ENCODE measurements at regions not wholly inside any gene's neighbourhood (a gene's known extent, or its start where the extent isn't known, plus 50 kb on each side); places are given as distances from the start of the nearest gene placed in this dataset.

DNA sequence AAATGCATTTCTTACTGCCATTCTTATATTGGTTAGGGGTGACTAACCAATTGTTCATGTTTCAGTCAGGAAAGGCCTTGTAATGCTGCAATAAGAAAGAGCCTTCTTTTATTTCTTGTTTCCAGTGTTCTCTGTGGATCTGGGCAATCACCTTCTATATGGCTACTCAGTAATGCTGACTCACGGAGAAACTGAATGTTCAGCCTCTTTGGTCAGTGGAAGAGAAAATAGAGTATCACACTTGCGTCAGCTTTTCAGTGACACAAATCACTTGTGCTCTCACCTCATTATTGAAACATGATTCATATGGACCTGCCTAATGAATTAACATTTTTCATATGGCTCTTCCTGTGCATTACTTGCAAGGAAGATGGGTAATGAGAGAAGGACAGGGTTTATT, 243.9 kb upstream of the POT1 start:
- ATAC-seq (no peak), DNase-seq (ENCODE audit: low spot score) (no peak)

DNA sequence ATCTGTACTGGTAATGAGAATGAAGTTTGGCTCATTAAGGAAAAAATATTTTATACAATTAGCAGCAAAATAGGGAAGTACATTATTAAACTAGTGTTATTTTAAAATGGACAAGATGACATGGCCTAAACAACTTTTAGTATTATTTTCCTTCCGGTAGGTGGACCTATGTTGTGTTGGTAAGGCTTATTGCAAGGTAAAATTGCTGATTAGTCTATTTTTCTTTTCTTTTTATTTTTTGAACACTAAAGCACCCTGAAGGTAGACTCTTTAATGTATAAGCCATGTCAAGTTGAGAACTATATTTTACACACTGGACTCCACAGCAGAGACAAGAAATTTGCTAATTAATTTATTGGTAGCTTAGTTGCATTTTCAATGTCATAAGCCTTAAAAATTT, 239.5 kb upstream of the POT1 start:
- ATAC-seq (no peak), DNase-seq (ENCODE audit: low spot score) (no peak)

DNA sequence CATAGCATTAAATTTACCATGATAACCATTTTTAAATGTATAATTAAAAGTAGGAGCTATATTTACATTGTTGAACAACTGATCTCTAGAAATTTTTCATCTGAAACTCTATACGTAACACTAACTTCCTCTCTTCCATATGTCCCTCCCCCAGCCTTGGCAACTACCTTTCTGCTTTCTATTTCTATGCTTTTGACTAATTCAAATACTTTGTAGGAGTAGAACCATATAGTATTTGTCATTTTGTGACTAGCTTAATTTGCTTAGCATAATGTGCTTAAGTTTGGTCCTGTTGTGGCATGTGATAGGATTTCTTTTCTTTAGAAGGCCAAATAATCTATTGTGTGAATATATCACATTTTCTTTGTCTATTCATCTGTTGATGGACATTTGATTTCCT, 225.3 kb upstream of the POT1 start:
- ATAC-seq, result no peak
- no peak for DNase-seq (ENCODE audit: low spot score)

DNA sequence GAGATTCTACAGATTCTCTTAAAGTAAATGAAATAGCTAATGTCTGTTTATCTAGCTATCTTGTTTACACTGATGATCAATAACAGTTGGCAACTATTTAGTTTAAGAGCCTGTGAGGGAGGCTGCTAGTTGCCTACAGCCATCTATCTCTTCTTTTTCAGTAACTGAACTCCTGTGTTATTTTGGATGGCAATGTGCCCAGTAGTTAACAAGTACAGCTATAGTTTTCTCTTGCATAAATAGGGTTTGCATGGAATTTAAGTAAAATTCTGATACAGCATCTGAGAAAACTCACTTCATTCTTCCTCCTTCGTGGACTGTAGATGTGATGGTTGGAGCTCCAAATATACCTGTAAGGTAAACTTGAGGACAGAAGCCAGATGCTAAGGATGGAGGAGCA, 219.5 kb upstream of the POT1 start:
- DNase-seq (ENCODE audit: low spot score), result no peak
- ATAC-seq, result no peak

DNA sequence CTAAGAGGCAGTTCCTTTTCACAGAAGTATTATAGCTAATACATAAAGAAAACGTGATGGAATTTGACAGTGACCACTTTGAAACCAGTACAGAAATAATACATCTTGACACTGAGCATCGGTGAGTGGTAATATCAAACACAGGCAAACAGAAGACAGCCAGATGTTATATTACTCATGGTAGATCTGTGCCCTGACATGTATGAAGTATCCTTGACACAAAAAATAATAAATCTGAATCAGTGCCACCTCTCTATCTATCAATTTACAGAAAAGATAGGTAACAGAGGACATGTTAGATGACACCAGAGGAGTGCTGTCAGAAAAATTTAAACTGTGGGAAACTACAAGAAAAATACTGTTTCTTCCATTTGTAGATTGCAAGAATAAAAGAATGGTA, 217.4 kb upstream of the POT1 start:
- DNase-seq (ENCODE audit: low spot score) (no peak), ATAC-seq (no peak)

DNA sequence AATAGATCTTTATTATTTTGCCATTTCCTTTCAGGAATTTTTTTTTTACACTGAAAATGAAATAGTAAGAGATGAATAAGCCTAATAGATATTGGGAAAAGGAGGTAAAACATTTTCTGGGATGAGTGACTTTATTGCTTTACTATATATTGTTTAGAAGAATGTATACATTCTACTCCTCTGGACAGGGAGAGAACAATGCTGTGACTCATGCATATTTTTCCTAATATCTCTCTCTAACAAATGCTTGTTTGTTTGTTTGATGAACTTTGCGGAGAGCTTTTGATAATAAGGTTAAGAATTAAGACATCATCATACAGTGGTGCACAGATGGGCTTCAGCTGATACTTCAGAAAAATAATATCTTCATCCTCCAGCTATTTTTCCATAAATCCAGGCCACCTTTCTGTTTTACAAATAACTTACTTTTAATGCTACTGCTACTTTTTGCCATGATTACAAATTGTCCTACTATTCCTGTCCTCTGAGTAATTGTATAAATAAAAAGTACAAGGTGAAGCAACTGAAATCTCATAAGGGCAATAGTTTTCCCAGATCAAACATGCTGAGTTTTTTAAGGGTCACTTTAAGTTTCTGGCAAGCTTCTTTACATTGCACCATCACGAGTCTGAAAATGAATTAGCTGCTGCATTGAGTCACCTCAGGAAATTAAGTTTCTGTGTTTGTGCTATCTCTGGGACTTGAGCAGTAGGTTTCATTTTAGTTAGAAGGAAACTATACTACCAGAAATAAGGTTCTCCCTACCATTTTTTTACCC, 207.3 kb upstream of the POT1 start:
- ATAC-seq (no peak), DNase-seq (ENCODE audit: low spot score) (no peak)

DNA sequence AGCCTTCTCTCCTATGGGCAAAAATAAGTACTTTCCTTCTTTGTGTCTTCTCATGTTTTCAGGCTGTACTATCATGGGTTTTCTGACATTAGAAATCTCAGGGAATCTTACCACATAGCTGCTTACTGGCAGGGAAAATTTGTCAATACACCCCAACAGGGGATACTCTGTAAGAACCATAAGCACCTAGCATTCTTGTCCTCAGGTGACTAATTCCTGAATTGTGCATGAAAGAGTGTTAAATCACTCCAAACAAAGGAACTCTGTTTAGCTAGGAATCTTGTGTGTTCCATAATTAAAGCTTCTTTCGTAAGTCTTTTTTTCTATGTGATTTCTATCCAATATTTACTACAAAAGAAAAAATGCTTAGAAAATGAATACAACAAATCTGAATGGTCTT, 206.7 kb upstream of the POT1 start:
- DNase-seq (ENCODE audit: low spot score) (no peak), ATAC-seq (no peak)

DNA sequence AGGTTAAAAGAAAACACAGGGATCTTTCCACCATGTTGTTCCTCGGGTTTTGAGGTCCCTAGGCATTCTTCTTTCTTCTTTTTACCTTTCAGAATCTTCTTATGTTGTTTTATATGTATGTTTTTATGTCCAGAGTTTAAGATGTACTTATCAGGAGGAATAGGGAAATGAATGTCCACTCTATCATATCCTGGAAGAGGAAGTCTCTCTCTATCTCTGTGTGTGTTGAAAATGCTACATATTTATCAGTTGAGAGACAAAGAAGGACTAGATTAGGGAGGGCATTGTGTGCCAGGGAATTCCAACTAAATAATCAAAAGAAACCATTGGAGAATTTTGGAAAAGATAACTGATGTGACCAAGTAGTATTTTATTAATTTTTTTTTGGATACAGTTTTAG, 200.5 kb upstream of the POT1 start:
- DNase-seq (ENCODE audit: low spot score) (no peak), ATAC-seq (no peak)

DNA sequence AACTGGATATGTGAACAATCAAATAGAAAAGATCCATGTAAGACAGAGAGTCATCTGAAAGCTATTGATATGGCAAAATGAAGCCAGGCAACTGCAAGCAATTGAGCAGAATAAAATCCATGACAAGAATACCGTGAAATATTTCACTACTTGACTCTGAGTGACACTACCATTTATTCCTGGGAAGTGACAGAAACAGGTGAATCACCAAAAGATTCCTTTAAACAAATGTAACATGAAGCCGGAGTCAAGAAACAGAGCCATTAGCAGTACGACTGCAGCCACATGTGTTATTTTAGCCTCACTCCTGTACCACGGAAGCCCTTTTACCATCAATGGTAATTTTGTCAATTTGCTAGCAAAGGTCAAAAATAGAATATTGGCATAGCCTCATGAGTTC, 197.7 kb upstream of the POT1 start:
- ATAC-seq (no peak), DNase-seq (ENCODE audit: low spot score) (no peak)

DNA sequence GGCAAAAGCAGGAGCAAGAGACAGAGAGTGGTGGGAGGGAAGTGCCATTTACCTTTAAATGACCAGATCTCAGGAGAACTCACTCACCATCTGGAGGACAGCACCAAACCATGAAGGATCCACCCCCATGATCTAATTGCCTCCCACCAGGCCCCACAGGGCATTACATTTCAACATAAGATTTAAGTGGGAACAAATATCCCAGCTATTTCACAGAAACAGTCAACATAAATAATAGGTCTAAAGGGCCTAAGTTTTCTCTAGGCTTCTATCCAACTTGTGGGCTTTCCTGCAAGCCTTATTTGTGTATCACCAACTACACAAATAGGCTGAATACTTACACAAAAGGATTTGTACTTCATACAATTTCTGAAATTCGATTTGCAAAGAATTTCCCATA, 196.8 kb upstream of the POT1 start:
- ATAC-seq (no peak), DNase-seq (ENCODE audit: low spot score) (no peak)

DNA sequence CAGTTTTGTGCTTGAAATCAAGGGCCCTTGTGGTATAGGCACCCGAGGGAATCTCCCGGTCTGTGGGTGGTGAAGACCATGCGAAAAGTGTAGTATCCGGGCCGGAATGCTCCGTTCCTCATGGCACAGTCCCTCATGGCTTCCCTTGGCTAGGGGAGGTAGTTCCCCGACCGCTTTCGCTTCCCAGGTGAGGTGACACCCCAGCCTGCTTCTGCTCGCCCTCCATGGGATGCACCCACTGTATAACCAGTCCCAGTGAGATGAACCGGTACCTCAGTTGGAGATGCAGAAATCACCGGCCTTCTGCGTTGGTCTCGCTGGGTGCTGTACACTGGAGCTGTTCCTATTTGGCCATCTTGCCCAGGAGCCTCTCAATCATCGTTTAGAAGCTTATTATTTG, 195.7 kb upstream of the POT1 start:
- ATAC-seq (no peak), DNase-seq (ENCODE audit: low spot score) (no peak)

DNA sequence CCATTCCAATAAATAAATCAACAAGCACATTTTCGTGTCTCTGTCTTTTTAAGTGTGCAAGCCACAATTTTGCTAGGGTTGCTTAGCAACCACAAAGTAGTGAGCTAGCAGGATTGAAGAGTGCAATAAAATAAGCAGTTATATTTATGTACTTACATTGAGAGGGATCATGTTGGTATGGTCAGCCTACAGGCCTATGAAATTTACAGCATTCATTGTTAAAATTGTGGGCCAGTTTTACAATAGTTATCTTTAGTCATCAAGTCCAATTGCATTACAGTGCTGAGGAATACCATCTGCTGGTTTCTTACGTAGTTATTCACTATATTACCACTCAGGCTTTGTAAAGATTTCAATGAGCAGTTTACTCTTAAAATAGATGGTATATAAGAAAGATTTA, 192.5 kb upstream of the POT1 start:
- no peak for ATAC-seq
- no peak for DNase-seq (ENCODE audit: low spot score)

DNA sequence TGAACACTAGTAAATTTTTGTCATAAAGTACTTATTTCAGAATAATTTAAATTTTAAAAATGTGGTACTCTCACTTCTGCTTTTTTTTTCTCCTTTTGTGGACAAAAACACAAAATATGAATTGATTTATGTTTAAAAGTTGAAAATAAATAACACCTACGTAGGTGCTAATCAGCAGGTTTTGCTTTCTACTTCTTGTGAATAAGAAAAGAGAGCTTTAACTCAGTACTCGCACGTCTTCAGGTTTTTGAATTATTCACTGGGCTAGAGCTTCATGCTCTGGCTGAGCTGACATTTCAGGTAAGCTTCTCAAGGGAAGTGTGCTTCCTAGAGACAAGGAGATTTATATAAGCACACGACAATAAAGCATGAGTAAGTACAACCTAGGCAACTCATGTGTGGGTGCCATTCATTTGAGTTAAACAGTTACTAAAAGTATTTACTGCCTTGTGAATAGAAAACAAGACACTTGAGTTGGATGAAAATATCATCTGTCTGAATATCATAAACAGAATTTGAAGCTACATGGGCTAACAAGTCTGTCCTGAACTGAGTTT, 190.0 kb upstream of the POT1 start:
- no peak for DNase-seq (ENCODE audit: low spot score)
- no peak for ATAC-seq

DNA sequence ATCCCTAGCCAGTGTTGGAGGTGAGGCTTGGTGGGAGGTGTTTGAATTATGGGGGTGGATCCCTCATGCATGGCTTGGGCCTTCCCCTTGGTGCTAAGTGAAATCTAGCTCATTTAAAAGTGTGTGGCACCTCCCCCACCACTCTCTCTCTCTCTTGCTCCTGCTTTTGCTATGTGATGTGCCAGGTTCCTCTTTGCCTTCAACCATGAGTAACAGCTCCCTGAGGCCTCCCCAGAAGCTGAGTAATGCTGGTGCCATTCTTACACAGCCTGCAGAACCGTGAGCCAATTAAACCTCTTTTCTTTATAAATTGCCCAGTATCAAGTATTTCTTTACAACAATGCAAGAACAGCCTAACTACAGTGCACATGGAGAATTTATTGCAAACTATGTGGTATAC, 188.8 kb upstream of the POT1 start:
- no peak for ATAC-seq

DNA sequence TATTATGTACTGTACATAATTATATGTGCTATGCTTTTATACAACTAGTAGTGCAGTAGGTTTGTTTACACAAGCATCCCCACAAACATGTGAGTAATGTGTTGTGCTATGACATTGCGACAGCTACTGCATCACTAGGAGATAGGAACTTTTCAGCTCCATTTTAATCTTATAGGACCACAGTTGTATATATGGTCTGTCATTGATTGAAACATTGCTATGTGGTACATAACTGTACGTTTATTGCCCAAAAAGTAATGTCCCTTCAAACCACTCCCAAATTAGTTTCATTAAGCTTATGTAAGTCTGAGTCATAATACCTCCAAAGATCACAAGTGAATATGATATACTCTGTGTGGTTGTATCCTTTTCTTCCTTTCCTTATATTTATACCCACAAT, 183.2 kb upstream of the POT1 start:
- DNase-seq (ENCODE audit: low spot score) (no peak), ATAC-seq (no peak)

More for the DNA sequence above, 188.8 kb upstream of the POT1 start:
- DNase-seq (ENCODE audit: low spot score), result no peak

DNA sequence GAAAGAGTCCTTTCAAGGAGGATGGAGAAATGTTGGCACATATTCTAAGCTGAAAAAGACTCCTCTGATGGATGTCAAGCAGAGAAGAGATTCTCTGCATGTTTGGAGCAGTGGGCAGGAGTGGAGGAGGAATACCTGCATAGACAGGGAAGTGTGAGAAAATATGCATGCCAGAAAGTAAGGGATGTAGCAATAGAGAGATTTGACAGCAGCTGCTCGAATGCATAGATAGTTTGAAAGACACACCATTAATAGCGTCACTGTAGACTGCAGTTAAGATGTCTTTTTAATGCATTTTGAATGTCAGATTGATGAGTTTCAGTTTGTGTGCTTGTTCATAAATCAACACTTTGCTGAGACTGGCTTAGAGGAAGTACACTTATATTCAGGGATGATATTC, 169.9 kb upstream of the POT1 start:
- no peak for DNase-seq (ENCODE audit: low spot score)

DNA sequence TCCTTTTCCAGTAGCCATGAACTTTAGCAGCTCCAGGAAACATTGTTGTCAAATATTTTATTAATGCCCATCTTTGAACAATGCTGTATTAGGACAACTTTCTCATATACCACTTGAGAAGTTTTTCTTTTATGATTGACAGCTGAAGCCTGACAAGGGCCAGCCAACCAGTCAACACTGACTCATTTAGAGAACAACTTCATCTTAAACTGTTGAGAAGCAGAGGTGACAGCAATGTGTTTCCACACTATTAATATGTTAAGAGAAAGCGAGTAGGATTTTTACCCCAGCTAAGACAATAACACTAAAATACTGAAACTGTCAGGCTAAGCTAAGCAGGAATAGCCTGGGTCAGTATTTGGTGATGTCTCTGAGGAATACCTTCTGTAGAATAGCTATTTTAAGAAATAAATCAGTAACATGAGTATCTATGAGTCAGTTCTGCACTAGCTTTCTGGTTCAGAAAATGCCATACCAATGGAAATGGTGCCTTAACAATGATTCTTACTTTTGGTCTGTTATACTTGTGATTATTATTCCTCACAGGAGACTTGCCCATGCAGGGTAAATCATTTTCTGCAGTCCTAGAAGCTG, 168.8 kb upstream of the POT1 start:
- ATAC-seq (no peak), DNase-seq (ENCODE audit: low spot score) (no peak)

More for the DNA sequence above, 169.9 kb upstream of the POT1 start:
- no peak for ATAC-seq

DNA sequence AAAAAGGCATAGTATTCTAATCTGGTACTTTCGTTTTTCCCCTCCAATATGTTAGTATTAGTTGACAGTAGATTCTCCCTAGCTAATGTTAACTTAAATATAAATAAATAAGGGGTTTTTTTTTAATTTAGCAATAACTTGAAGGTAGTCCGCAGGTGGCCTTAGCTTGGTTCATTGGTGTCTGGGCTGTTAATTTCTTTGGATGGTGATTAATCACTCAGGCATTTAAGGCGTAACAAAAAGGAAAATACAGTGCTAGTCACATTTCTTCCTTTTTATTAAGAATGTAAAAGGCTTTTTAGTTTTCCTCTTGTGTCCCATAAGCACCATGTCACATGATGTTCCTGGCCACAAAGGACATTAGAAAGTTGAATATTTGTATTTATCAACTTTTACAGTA, 161.0 kb upstream of the POT1 start:
- no peak for ATAC-seq
- DNase-seq (ENCODE audit: low spot score), result no peak

DNA sequence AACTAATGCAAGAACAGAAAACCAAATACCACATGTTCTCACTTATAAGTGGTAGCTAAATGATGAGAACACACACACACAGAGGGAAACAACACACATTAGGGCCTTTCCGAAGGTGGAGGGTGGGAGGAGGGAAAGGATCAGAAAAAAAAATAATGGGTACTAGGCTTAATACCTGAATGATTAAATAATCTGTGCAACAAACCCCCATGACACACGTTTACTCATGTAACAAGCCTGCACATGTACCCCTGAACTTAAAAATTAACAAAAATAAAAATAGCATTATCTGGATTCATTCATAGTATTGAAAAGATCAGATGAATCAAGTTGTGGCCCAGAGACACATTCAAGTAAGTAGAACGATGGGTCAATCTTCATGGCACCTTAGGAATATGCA, 159.5 kb upstream of the POT1 start:
- ATAC-seq, result no peak
- no peak for DNase-seq (ENCODE audit: low spot score)

DNA sequence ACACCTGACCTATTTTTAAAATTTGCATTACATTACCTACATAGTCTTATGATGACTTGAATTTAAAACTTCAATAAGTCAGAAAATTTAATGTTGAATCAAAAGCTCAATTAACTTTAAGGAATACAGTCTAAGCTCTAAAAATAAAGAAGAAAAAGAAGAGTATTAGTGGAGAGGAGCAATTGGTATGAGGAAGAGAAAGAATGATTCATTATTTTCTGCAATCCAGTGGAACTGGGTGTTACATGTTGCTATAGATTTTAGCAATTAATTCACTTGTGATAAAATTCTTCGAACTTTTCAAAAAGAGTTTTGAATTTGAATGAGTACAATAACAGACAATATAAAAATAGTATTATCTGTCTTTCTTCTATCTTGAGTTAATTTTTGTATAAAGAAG, 158.9 kb upstream of the POT1 start:
- ATAC-seq (no peak), DNase-seq (ENCODE audit: low spot score) (no peak)

DNA sequence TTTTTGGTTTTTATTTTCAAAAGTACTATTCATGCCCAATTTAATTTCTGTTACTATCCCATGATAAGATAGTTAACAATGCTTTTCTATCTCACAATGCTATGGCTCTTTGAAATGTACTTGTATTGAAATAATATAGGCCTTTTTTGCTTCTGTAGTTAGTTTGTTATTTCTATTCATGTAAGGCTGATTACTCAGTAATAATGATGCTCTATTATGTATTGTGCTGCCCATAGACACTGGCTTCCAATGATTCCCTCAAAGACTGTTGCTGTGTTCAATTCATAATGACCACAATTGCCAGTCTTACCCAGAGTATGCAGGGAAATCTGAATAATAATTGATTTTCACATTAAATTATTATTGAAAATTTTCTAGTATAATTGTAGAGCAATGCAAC, 155.5 kb upstream of the POT1 start:
- ATAC-seq, result no peak

DNA sequence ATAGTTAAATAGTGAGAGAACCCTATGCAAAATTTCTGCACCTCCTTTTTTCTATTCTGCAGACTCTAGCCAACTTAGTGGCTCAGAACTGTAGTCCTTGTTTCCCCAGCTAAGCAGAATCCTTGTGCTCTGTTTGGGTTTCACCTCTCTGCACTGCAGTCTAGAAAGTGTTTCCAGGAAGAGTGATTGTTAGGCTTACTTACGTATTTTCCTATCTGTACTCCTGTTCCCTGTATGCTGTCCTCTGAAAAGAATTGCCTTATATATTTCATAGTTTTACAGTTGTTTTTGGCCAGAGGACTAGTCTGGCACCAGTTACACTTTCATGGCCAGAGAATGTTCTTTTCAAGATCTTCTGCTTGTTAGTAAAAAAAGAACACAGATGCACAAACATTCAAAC, 154.6 kb upstream of the POT1 start:
- no peak for ATAC-seq
- no peak for DNase-seq (ENCODE audit: low spot score)

More for the DNA sequence above, 155.5 kb upstream of the POT1 start:
- no peak for DNase-seq (ENCODE audit: low spot score)

DNA sequence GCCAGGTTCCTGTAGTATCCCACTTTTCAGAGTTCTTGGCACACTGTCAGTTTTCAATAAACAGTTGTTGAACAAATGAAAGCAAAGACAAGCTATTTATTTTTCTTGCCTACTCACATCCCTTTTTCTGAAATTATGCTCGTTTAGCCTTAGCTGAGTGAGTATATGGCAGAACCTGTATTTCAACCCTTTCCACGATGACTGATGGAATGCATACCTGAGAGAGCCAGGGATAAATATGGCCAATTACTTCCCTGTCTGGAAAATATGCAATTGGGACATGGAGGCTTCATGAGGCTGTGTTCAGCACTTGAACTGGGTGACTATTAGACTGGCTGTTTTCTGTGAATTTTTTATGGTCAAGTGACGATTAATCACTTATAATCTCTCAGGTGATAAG, 144.5 kb upstream of the POT1 start:
- ATAC-seq, result no peak
- no peak for DNase-seq (ENCODE audit: low spot score)

Data from left lobe of liver (tissue), 2 donors.